ENCODE measurements at regions not wholly inside any gene's neighbourhood (a gene's known extent, or its start where the extent isn't known, plus 50 kb on each side); places are given as distances from the start of the nearest gene placed in this dataset.
"Not testable (repeated sequence)": the region's sequence is repeated elsewhere in the genome, so short reads cannot be mapped to it uniquely, and the experiment has no call there.

GRCh38 chr11:104772806-104773241 is 125.4 kb downstream of the CASP12 start:
- intact Hi-C loops (cut with DNase I) = no loop called here
- TF ChIP-seq EP300 (IDR thresholded peaks at IDR 0.05) = no peak
- TF ChIP-seq POLR2AphosphoS5 (IDR thresholded peaks at IDR 0.05) = no peak
- TF ChIP-seq POLR2A (IDR thresholded peaks at IDR 0.05; ENCODE audit: low read depth) = no peak
- TF ChIP-seq CTCF (IDR thresholded peaks at IDR 0.05) = no peak
- Histone ChIP-seq H3K36me3 (no peaks in the 10 kb centered on the region), H3K27ac (replicated peaks in 1 of 4) (peak overlapping the region in 1 of 4 donors; percentile 23), H3K4me1 (peaks cover 0 to 17% (median 16%) of the 10 kb centered on the region in 4 donors), H3K9me3 (no peaks in the 10 kb centered on the region), H3K27me3 (no peaks in the 10 kb centered on the region), H3K4me3 (no peak overlapping the region)
- DNase-seq (ENCODE audit: extremely low spot score) = no peak
- 35% methylated on average over 6 of the region's 6 CpGs for WGBS

GRCh38 chr11:104771763-104772162 is 126.5 kb downstream of the CASP12 start:
- WGBS = 73% methylated on average over 3 of the region's 3 CpGs
- intact Hi-C loops (cut with DNase I) = no loop called here
- TF ChIP-seq POLR2A (IDR thresholded peaks at IDR 0.05; ENCODE audit: low read depth) (no peak), EP300 (IDR thresholded peaks at IDR 0.05) (no peak), CTCF (IDR thresholded peaks at IDR 0.05) (no peak), POLR2AphosphoS5 (IDR thresholded peaks at IDR 0.05) (no peak)

GRCh38 chr11:104771046-104771445 is 127.2 kb downstream of the CASP12 start:
- peaks cover 0 to 17% (median 16%) of the 10 kb centered on the region in 4 donors for H3K4me1 ChIP-seq
- H3K9me3 ChIP-seq; intact Hi-C loops (cut with DNase I); H3K36me3 ChIP-seq; H3K27ac ChIP-seq (replicated peaks in 1 of 4); DNase-seq (ENCODE audit: extremely low spot score); H3K4me3 ChIP-seq; H3K27me3 ChIP-seq: not testable (repeated sequence)
- 96% methylated on average over 3 of the region's 3 CpGs for WGBS

More at GRCh38 chr11:104771763-104772162, 126.5 kb downstream of the CASP12 start:
- Histone ChIP-seq H3K4me3 (no peak overlapping the region), H3K9me3 (no peaks in the 10 kb centered on the region), H3K4me1 (peaks cover 0 to 17% (median 16%) of the 10 kb centered on the region in 4 donors), H3K36me3 (no peaks in the 10 kb centered on the region), H3K27ac (replicated peaks in 1 of 4) (no peak overlapping the region), H3K27me3 (no peaks in the 10 kb centered on the region)
- DNase-seq (ENCODE audit: extremely low spot score) = no peak

GRCh38 chr11:104765401-104766095 is 132.7 kb downstream of the CASP12 start:
- peaks cover 0 to 7% (median 3%) of the 10 kb centered on the region in 4 donors for H3K4me1 ChIP-seq
- 66% methylated on average over 8 of the region's 8 CpGs for WGBS
- no peaks in the 10 kb centered on the region for H3K27me3 ChIP-seq
- no peak overlapping the region for H3K4me3 ChIP-seq
- H3K27ac ChIP-seq (replicated peaks in 1 of 4) = no peak overlapping the region
- TF ChIP-seq EP300 (IDR thresholded peaks at IDR 0.05) (no peak), CTCF (IDR thresholded peaks at IDR 0.05) (no peak), POLR2AphosphoS5 (IDR thresholded peaks at IDR 0.05) (no peak), POLR2A (IDR thresholded peaks at IDR 0.05; ENCODE audit: low read depth) (no peak)
- intact Hi-C loops (cut with DNase I) = no loop called here
- DNase-seq (ENCODE audit: extremely low spot score) = no peak
- no peaks in the 10 kb centered on the region for H3K9me3 ChIP-seq
- no peaks in the 10 kb centered on the region for H3K36me3 ChIP-seq

GRCh38 chr11:104764710-104765045 is 133.6 kb downstream of the CASP12 start:
- no peak overlapping the region for H3K27ac ChIP-seq (replicated peaks in 1 of 4)
- WGBS = 42% methylated on average over 1 of the region's 1 CpG
- intact Hi-C loops (cut with DNase I) = no loop called here
- no peak for DNase-seq (ENCODE audit: extremely low spot score)
- TF ChIP-seq CTCF (IDR thresholded peaks at IDR 0.05) (no peak), EP300 (IDR thresholded peaks at IDR 0.05) (no peak), POLR2AphosphoS5 (IDR thresholded peaks at IDR 0.05) (no peak), POLR2A (IDR thresholded peaks at IDR 0.05; ENCODE audit: low read depth) (no peak)
- H3K27me3 ChIP-seq = no peaks in the 10 kb centered on the region
- no peaks in the 10 kb centered on the region for H3K36me3 ChIP-seq
- H3K4me3 ChIP-seq = no peak overlapping the region
- H3K4me1 ChIP-seq = peaks cover 0 to 7% (median 3%) of the 10 kb centered on the region in 4 donors
- peaks cover 0 to 5% (median 0%) of the 10 kb centered on the region in 4 donors for H3K9me3 ChIP-seq

All from esophagus muscularis mucosa (tissue), 4 donors.